ENCODE measurements at regions not wholly inside any gene's neighbourhood (a gene's known extent, or its start where the extent isn't known, plus 50 kb on each side); places are given as distances from the start of the nearest gene placed in this dataset.
"Not testable (repeated sequence)": the region's sequence is repeated elsewhere in the genome, so short reads cannot be mapped to it uniquely, and the experiment has no call there.

DNA sequence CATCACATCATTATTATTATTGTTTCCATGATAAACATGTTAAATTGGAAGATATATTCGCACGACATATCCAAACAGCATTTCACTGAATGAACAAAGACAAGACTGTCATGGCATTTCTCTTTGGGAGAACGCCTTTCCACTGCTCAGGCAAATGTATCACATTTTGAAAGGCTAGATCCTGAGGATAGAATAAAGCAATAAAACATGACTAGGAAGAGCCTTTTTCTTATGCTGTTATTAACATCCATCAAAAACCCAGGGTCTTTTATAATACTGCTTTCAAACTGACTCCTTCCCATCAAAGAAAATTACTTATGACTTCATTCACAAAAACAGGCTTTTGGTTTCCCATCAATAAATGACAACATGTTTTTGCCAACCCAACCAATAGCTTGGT is 630.9 kb downstream of the TMTC2 start:
- H3K4me3 ChIP-seq (ENCODE audit: insufficient read length, low read depth): no peak overlapping the region
- no peak for DNase-seq (ENCODE audit: low read depth, low spot score)
- no peaks in the 10 kb centered on the region for H3K27me3 ChIP-seq (ENCODE audit: insufficient read depth, insufficient read length)
- no peak overlapping the region for H3K9ac ChIP-seq (ENCODE audit: insufficient read length, low read depth)
- H3K9me3 ChIP-seq (ENCODE audit: insufficient read depth, low read length): no peaks in the 10 kb centered on the region
- TF ChIP-seq ZNF274 (IDR thresholded peaks at IDR 0.05; ENCODE audit: low read depth, low read length): no peak
- TF ChIP-seq SUZ12 (IDR thresholded peaks at IDR 0.05; ENCODE audit: extremely low read depth, insufficient read depth, insufficient read length): no peak
- TF ChIP-seq YY1 (IDR thresholded peaks at IDR 0.05; ENCODE audit: insufficient read depth, insufficient read length): no peak
- H3K4me1 ChIP-seq (ENCODE audit: insufficient read depth, insufficient read length): no peaks in the 10 kb centered on the region
- no peaks in the 10 kb centered on the region for H3K36me3 ChIP-seq (ENCODE audit: insufficient read depth, insufficient read length, low read length)

DNA sequence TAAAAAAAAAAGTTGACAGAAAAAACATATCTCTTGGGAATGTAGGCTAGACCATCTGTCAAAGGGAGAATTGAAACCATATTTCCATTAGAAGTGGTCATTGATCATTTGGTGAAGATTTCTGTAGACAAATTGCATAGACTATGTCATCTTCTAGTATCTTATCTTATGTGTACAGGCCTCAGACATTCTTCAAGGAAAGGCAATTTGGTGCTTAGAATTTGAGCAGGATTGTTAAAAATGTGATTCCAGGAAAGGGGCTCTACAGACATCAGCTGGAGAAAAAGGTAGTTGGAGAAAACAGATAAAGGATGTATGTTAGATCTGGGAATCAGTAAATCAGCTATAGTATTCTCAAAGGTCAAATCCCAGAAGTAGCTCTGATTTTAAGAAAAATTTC is 627.1 kb downstream of the TMTC2 start:
- TF ChIP-seq ZNF274 (IDR thresholded peaks at IDR 0.05; ENCODE audit: low read depth, low read length): no peak
- TF ChIP-seq YY1 (IDR thresholded peaks at IDR 0.05; ENCODE audit: insufficient read depth, insufficient read length): no peak
- TF ChIP-seq SUZ12 (IDR thresholded peaks at IDR 0.05; ENCODE audit: extremely low read depth, insufficient read depth, insufficient read length): no peak
- Histone ChIP-seq H3K9ac (ENCODE audit: insufficient read length, low read depth) (no peak overlapping the region), H3K36me3 (ENCODE audit: insufficient read depth, insufficient read length, low read length) (no peaks in the 10 kb centered on the region), H3K4me1 (ENCODE audit: insufficient read depth, insufficient read length) (no peaks in the 10 kb centered on the region), H3K9me3 (ENCODE audit: insufficient read depth, low read length) (no peaks in the 10 kb centered on the region), H3K27me3 (ENCODE audit: insufficient read depth, insufficient read length) (no peaks in the 10 kb centered on the region), H3K4me3 (ENCODE audit: insufficient read length, low read depth) (no peak overlapping the region)
- DNase-seq (ENCODE audit: low read depth, low spot score): no peak

DNA sequence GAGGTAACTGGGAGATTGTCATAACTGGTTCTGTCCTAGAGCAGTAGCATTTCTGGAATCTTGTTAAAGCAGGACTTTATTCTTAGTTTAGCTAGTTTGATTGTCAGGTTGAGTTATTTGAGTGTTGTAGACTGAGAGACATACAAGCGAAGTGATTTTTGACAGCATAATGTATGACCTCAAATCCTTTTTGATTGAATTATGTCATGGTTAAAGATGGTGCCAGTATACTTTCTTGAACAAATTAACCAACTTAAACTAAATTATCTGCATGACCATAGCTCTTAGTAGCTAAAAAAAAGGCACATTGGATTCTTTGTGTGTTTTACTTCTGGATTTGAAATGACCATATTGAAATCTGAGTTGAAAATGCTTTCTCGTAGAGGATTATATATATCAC is 626.6 kb downstream of the TMTC2 start:
- H3K36me3 ChIP-seq (ENCODE audit: insufficient read depth, insufficient read length, low read length): no peaks in the 10 kb centered on the region
- H3K4me3 ChIP-seq (ENCODE audit: insufficient read length, low read depth): no peak overlapping the region
- DNase-seq (ENCODE audit: low read depth, low spot score): no peak
- no peaks in the 10 kb centered on the region for H3K4me1 ChIP-seq (ENCODE audit: insufficient read depth, insufficient read length)
- no peaks in the 10 kb centered on the region for H3K9me3 ChIP-seq (ENCODE audit: insufficient read depth, low read length)
- TF ChIP-seq ZNF274 (IDR thresholded peaks at IDR 0.05; ENCODE audit: low read depth, low read length): no peak
- TF ChIP-seq YY1 (IDR thresholded peaks at IDR 0.05; ENCODE audit: insufficient read depth, insufficient read length): no peak
- TF ChIP-seq SUZ12 (IDR thresholded peaks at IDR 0.05; ENCODE audit: extremely low read depth, insufficient read depth, insufficient read length): no peak
- no peaks in the 10 kb centered on the region for H3K27me3 ChIP-seq (ENCODE audit: insufficient read depth, insufficient read length)
- H3K9ac ChIP-seq (ENCODE audit: insufficient read length, low read depth): no peak overlapping the region

DNA sequence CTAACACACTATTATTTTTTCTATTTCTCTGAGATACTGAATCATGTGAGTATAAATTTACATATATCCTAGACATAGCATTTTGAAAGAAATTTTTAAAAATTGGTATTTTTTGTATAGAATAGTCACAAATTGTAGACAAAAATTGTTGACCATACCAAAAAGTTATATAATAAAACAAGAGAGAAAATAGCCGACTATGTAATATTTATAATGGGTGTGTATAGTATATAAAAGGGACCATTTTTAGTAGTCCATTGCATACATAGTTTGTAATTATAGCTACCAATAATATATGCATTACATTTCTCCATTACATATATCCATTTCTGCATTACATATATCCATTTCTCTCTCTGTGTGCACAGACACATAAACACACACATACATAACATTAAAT is 590.2 kb downstream of the TMTC2 start:
- Histone ChIP-seq H3K9ac (ENCODE audit: insufficient read length, low read depth) (no peak overlapping the region), H3K27me3 (ENCODE audit: insufficient read depth, insufficient read length) (no peaks in the 10 kb centered on the region), H3K36me3 (ENCODE audit: insufficient read depth, insufficient read length, low read length) (no peaks in the 10 kb centered on the region), H3K4me3 (ENCODE audit: insufficient read length, low read depth) (no peak overlapping the region), H3K4me1 (ENCODE audit: insufficient read depth, insufficient read length) (no peaks in the 10 kb centered on the region), H3K9me3 (ENCODE audit: insufficient read depth, low read length) (no peaks in the 10 kb centered on the region)
- TF ChIP-seq SUZ12 (IDR thresholded peaks at IDR 0.05; ENCODE audit: extremely low read depth, insufficient read depth, insufficient read length) (no peak), ZNF274 (IDR thresholded peaks at IDR 0.05; ENCODE audit: low read depth, low read length) (no peak), YY1 (IDR thresholded peaks at IDR 0.05; ENCODE audit: insufficient read depth, insufficient read length) (no peak)
- no peak for DNase-seq (ENCODE audit: low read depth, low spot score)

DNA sequence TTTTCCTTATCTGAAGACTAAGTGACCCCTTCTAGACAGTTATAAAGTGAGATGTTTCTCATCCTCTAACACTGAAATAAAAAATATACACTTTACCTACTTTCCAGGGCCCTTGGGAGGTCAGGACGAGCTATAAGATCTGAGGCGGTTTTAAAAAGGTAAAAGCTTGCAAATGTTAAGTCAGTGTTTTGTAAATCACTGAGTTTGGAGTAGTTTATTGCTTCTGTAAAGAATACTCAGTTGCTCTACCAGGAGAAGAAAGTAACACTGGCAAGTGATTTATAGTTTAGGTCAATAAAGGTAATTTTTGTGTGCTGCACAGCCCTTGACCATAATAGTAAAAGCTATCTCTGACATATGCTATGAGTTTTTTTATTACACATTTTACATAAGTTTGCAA is 584.5 kb downstream of the TMTC2 start:
- Histone ChIP-seq H3K27me3 (ENCODE audit: insufficient read depth, insufficient read length) (no peaks in the 10 kb centered on the region), H3K9me3 (ENCODE audit: insufficient read depth, low read length) (no peaks in the 10 kb centered on the region), H3K4me1 (ENCODE audit: insufficient read depth, insufficient read length) (no peaks in the 10 kb centered on the region), H3K36me3 (ENCODE audit: insufficient read depth, insufficient read length, low read length) (no peaks in the 10 kb centered on the region), H3K4me3 (ENCODE audit: insufficient read length, low read depth) (no peak overlapping the region), H3K9ac (ENCODE audit: insufficient read length, low read depth) (no peak overlapping the region)
- no peak for DNase-seq (ENCODE audit: low read depth, low spot score)
- no peak for TF ChIP-seq SUZ12 (IDR thresholded peaks at IDR 0.05; ENCODE audit: extremely low read depth, insufficient read depth, insufficient read length)

DNA sequence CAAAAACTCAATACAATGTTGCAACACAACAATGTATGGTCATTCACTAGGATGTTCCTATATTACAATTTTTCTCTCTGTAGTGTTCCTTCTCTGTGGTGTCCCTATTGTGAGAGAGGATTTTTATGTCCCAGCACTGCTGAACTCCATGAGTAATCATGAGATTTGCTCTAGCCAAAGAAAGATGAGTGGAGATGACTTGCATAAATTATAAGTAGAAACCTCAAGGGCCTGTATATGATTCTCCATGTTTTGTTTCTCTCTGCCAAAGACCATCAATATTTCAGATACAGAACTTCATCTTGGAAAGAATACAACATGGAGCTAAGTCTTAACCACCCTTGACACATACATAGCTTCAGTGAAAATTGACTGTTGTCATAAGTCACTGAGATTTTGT is 579.1 kb downstream of the TMTC2 start:
- no peaks in the 10 kb centered on the region for H3K36me3 ChIP-seq (ENCODE audit: insufficient read depth, insufficient read length, low read length)
- H3K27me3 ChIP-seq (ENCODE audit: insufficient read depth, insufficient read length): no peaks in the 10 kb centered on the region
- H3K9me3 ChIP-seq (ENCODE audit: insufficient read depth, low read length): no peaks in the 10 kb centered on the region
- H3K4me1 ChIP-seq (ENCODE audit: insufficient read depth, insufficient read length): no peaks in the 10 kb centered on the region
- DNase-seq (ENCODE audit: low read depth, low spot score): no peak
- TF ChIP-seq YY1 (IDR thresholded peaks at IDR 0.05; ENCODE audit: insufficient read depth, insufficient read length) (no peak), SUZ12 (IDR thresholded peaks at IDR 0.05; ENCODE audit: extremely low read depth, insufficient read depth, insufficient read length) (no peak), ZNF274 (IDR thresholded peaks at IDR 0.05; ENCODE audit: low read depth, low read length) (no peak)
- no peak overlapping the region for H3K9ac ChIP-seq (ENCODE audit: insufficient read length, low read depth)
- no peak overlapping the region for H3K4me3 ChIP-seq (ENCODE audit: insufficient read length, low read depth)

DNA sequence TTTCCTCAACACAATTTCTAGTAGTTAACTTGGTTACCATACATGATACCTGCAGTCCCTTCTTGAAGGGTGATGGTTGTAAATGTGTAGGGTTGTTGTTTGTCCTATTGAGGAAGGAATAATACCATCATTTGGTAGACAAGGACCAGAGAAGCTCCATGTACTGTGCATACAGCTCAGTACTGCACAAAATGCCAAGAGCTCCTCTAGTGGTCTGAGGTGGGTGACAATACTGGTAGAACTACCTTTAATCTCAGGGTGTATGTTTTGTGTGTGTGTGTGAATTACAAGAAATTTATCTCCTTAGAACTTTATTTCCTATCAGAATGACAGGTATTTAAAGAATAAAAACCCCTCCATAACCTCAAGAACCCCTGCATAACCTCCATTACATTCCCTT is 575.3 kb downstream of the TMTC2 start:
- no peak for DNase-seq (ENCODE audit: low read depth, low spot score)

DNA sequence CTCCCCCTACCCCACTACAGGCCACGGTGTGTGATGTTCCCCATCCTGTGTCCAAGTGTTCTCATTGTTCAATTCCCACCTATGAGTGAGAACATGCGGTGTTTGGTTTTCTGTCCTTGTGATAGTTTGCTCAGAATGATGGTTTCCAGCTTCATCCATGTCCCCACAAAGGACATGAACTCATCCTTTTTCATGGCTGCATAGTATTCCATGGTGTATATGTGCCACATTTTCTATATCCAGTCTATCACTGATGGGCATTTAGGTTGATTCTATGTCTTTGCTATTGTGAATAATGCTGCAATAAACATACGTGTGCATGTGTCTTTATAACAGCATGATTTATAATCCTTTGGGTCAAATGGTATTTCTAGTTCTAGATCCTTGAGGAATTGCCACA is 573.4 kb downstream of the TMTC2 start:
- not testable (repeated sequence) for H3K9me3 ChIP-seq (ENCODE audit: insufficient read depth, low read length); DNase-seq (ENCODE audit: low read depth, low spot score); H3K4me1 ChIP-seq (ENCODE audit: insufficient read depth, insufficient read length); H3K4me3 ChIP-seq (ENCODE audit: insufficient read length, low read depth); H3K27me3 ChIP-seq (ENCODE audit: insufficient read depth, insufficient read length); H3K36me3 ChIP-seq (ENCODE audit: insufficient read depth, insufficient read length, low read length); H3K9ac ChIP-seq (ENCODE audit: insufficient read length, low read depth)

More for the DNA sequence above, 575.3 kb downstream of the TMTC2 start:
- Histone ChIP-seq H3K4me1 (ENCODE audit: insufficient read depth, insufficient read length) (no peaks in the 10 kb centered on the region), H3K4me3 (ENCODE audit: insufficient read length, low read depth) (no peak overlapping the region), H3K9me3 (ENCODE audit: insufficient read depth, low read length) (no peaks in the 10 kb centered on the region), H3K36me3 (ENCODE audit: insufficient read depth, insufficient read length, low read length) (no peaks in the 10 kb centered on the region), H3K9ac (ENCODE audit: insufficient read length, low read depth) (no peak overlapping the region), H3K27me3 (ENCODE audit: insufficient read depth, insufficient read length) (no peaks in the 10 kb centered on the region)
- TF ChIP-seq ZNF274 (IDR thresholded peaks at IDR 0.05; ENCODE audit: low read depth, low read length) (no peak), SUZ12 (IDR thresholded peaks at IDR 0.05; ENCODE audit: extremely low read depth, insufficient read depth, insufficient read length) (no peak), YY1 (IDR thresholded peaks at IDR 0.05; ENCODE audit: insufficient read depth, insufficient read length) (no peak)
